GM10248 (cell line): ENCODE measurements at regions not wholly inside any gene's neighbourhood (a gene's known extent, or its start where the extent isn't known, plus 50 kb on each side); places are given as distances from the start of the nearest gene placed in this dataset.
"Not testable (repeated sequence)": the region's sequence is repeated elsewhere in the genome, so short reads cannot be mapped to it uniquely, and the experiment has no call there.

ENCODE experiments used
- CTCF ChIA-PET: fragments of 300-600 bp; sonication (Branson Sonifier 250); formaldehyde crosslinking; extraction: SDS; loops from one replicate; lab custom pipeline; 2021; ENCODE audit warnings: antibody characterized with exemption; lab: Yijun Ruan, JAX
- POLR2A ChIA-PET: fragments of 350-650 bp; sonication (Branson Sonifier 250); formaldehyde crosslinking; extraction: SDS; loops from one replicate; lab custom pipeline; 2020; ENCODE audit warnings: antibody characterized with exemption; lab: Yijun Ruan, JAX
- DNase-seq: peaks from one replicate; pipeline ENCODE4 v3.0.0; 2012; ENCODE audit errors: extremely low spot score
- CTCF ChIP-seq: IDR thresholded peaks from 2 replicates; pipeline ENCODE4 v1.5.1; 2012; ENCODE audit warnings: mild to moderate bottlenecking, low read depth; ENCODE audit errors: extremely low read depth, missing control alignments, control extremely low read depth

GRCh38 chr22:26941896-26942636, 284.7 kb downstream of the MIAT start:
- no peak for DNase-seq
- no peak for TF ChIP-seq CTCF
- CTCF ChIA-PET = no interaction called here
- POLR2A ChIA-PET = no interaction called here

GRCh38 chr22:26942637-26942957, 285.2 kb downstream of the MIAT start:
- no peak for DNase-seq
- TF ChIP-seq CTCF = no peak
- CTCF ChIA-PET = no interaction called here
- POLR2A ChIA-PET = no interaction called here

- TF ChIP-seq CTCF = no peak
- CTCF ChIA-PET = no interaction called here
- POLR2A ChIA-PET = no interaction called here
- no peak for DNase-seq
Observed at GRCh38 chr22:26945565-26945964, 288.2 kb downstream of the MIAT start.

- no peak for DNase-seq
- ChIA-PET CTCF (interaction anchor here (1.0 to 1.5 kb wide), 3 partner anchors 9 to 26 kb away, joined by 3 to 4 read pairs (median 3); no protein-coding TSS in a partner anchor), POLR2A (no interaction called here)
- no peak for TF ChIP-seq CTCF
Observed at GRCh38 chr22:26949193-26949592, 291.8 kb downstream of the MIAT start.

- POLR2A ChIA-PET, CTCF ChIA-PET: not testable (repeated sequence)
Observed at GRCh38 chr22:26951139-26951538, 293.8 kb downstream of the MIAT start.

GRCh38 chr22:26952004-26952403, 294.6 kb downstream of the MIAT start:
- POLR2A ChIA-PET = no interaction called here
- no peak for DNase-seq
- CTCF ChIA-PET = interaction anchor here (1.2 kb wide), 1 partner anchor 12 kb away, joined by 3 read pairs; no protein-coding TSS in a partner anchor
- no peak for TF ChIP-seq CTCF

More at GRCh38 chr22:26951139-26951538, 293.8 kb downstream of the MIAT start:
- not testable (repeated sequence) for DNase-seq

- POLR2A ChIA-PET = no interaction called here
- DNase-seq = no peak
- CTCF ChIA-PET = interaction anchor here (0.9 to 1.2 kb wide), 2 partner anchors 11 to 13 kb away, joined by 3 read pairs; no protein-coding TSS in a partner anchor
- no peak for TF ChIP-seq CTCF
Observed at GRCh38 chr22:26952451-26953011, 295.1 kb downstream of the MIAT start.
